AG10803 (cell line): ENCODE measurements at regions not wholly inside any gene's neighbourhood (a gene's known extent, or its start where the extent isn't known, plus 50 kb on each side); places are given as distances from the start of the nearest gene placed in this dataset.
"Not testable (repeated sequence)": the region's sequence is repeated elsewhere in the genome, so short reads cannot be mapped to it uniquely, and the experiment has no call there.

Experiments
- DNase-seq: peaks from one replicate; pipeline ENCODE4 v3.0.0; 2010; ENCODE audit warnings: low read depth
- H3K4me3 ChIP-seq: 2 replicates; pipeline ENCODE4 v1.5.1; 2011; ENCODE audit warnings: mild to moderate bottlenecking, low read length, control low read depth
- CTCF ChIP-seq: conservative IDR thresholded peaks from 2 replicates; pipeline ENCODE4 v1.5.1; 2011; ENCODE audit warnings: mild to moderate bottlenecking, low read length, control low read depth, inconsistent platforms

- H3K4me3 ChIP-seq: no peak overlapping the region
- no peak for TF ChIP-seq CTCF
- DNase-seq: no peak
Measured at GRCh38 chr15:20280933-20281463, 260.6 kb downstream of the GOLGA6L6 start.

- DNase-seq, H3K4me3 ChIP-seq: not testable (repeated sequence)
Measured at GRCh38 chr15:20280141-20280932, 261.3 kb downstream of the GOLGA6L6 start.

GRCh38 chr15:20279056-20279455, 262.5 kb downstream of the GOLGA6L6 start:
- DNase-seq, H3K4me3 ChIP-seq: not testable (repeated sequence)

GRCh38 chr15:20278376-20278775, 263.2 kb downstream of the GOLGA6L6 start:
- DNase-seq: not testable (repeated sequence)

GRCh38 chr15:20277451-20277850, 264.1 kb downstream of the GOLGA6L6 start:
- DNase-seq, H3K4me3 ChIP-seq: not testable (repeated sequence)

More at GRCh38 chr15:20278376-20278775, 263.2 kb downstream of the GOLGA6L6 start:
- not testable (repeated sequence) for H3K4me3 ChIP-seq

GRCh38 chr15:20276312-20277114, 265.1 kb downstream of the GOLGA6L6 start:
- DNase-seq, H3K4me3 ChIP-seq: not testable (repeated sequence)

- not testable (repeated sequence) for H3K4me3 ChIP-seq, DNase-seq
Measured at GRCh38 chr15:20275373-20275967, 266.1 kb downstream of the GOLGA6L6 start.

- DNase-seq: no peak
- H3K4me3 ChIP-seq: no peak overlapping the region
- no peak for TF ChIP-seq CTCF
Measured at GRCh38 chr15:20272422-20273184, 269.0 kb downstream of the GOLGA6L6 start.

- no peak overlapping the region for H3K4me3 ChIP-seq
- no peak for TF ChIP-seq CTCF
- no peak for DNase-seq
Measured at GRCh38 chr15:20271647-20272046, 270.0 kb downstream of the GOLGA6L6 start.

GRCh38 chr15:20269956-20270355, 271.6 kb downstream of the GOLGA6L6 start:
- not testable (repeated sequence) for H3K4me3 ChIP-seq, DNase-seq

- not testable (repeated sequence) for H3K4me3 ChIP-seq, DNase-seq
Measured at GRCh38 chr15:20267996-20268395, 273.6 kb downstream of the GOLGA6L6 start.

GRCh38 chr15:20267051-20267730, 274.4 kb downstream of the GOLGA6L6 start:
- not testable (repeated sequence) for DNase-seq, H3K4me3 ChIP-seq

- DNase-seq, H3K4me3 ChIP-seq: not testable (repeated sequence)
Measured at GRCh38 chr15:20265710-20266109, 275.9 kb downstream of the GOLGA6L6 start.
